Body of pancreas (tissue), 4 donors: ENCODE measurements at regions not wholly inside any gene's neighbourhood (a gene's known extent, or its start where the extent isn't known, plus 50 kb on each side); places are given as distances from the start of the nearest gene placed in this dataset.

Experiments used
- ATAC-seq: fragments of 150-250 bp; one replicate; pipeline ENCODE4 v1.9.1; 2016
- DNase-seq, 4 donors: peaks; one replicate each; pipeline ENCODE4 v3.0.0-alpha.2; 2019
- H3K27ac ChIP-seq, 4 donors: fragments of 200-600 bp; sonication (generic); 1 replicate in 3 of 4; 2 replicates in 1 of 4; pipeline versions ENCODE4 v1.5.1 to v1.6.1; 2016 to 2019; ENCODE audit warnings: mild to moderate bottlenecking in 1 of 4, mixed read lengths in 1 of 4, moderate library complexity in 1 of 4
- H3K27me3 ChIP-seq, 2 donors: fragments of 200-600 bp; sonication (generic); one replicate each; pipeline ENCODE4 v1.6.0; 2016; ENCODE audit warnings: mild to moderate bottlenecking in 1 of 2
- H3K36me3 ChIP-seq, 2 donors: fragments of 200-600 bp; sonication (generic); replicated peaks in 1 of 2; 2 replicates each; pipeline ENCODE4 v1.5.1; 2016; ENCODE audit warnings: low read depth in 2 of 2; ENCODE audit not compliant: insufficient read depth in 1 of 2
- H3K4me1 ChIP-seq: fragments of 200-600 bp; sonication (generic); one replicate; pipeline ENCODE4 v1.6.0; 2016
- H3K4me3 ChIP-seq, 2 donors: fragments of 200-600 bp; sonication (generic); 1 replicate in 1 of 2; 2 replicates in 1 of 2; pipeline ENCODE4 v1.5.1; 2016 to 2019
- H3K9me3 ChIP-seq, 3 donors: fragments of 200-600 bp; sonication (generic); 1 replicate in 2 of 3; 2 replicates in 1 of 3; pipeline ENCODE4 v1.5.1; 2016
- CTCF ChIP-seq, 7 experiments: fragments of 450-650 bp in 4 of 7; fragments of 200-600 bp in 3 of 7; sonication (generic) in 3 of 7; IDR thresholded peaks; one replicate each; pipeline ENCODE4 v1.5.1; 2016 to 2019; ENCODE audit warnings: antibody characterized with exemption in 7 of 7
- POLR2A ChIP-seq, 3 donors: fragments of 450-650 bp; IDR thresholded peaks; one replicate each; pipeline ENCODE4 v1.6.1; 2016; ENCODE audit warnings: antibody characterized with exemption in 3 of 3, mild to moderate bottlenecking in 2 of 3
- WGBS, 2 donors: methylation state at CpG; one replicate each; pipeline ENCODE4 v1.1.5; 2017; 5-methylcytosine and 5-hydroxymethylcytosine counted together
- intact Hi-C: fragments of 100-400 bp; cut with DNase I; formaldehyde crosslinking; loops from one replicate; pipeline ENCODE4 v1.15.1; 2023

- H3K36me3 ChIP-seq: no peaks in the 10 kb centered on the region
- H3K4me1 ChIP-seq: no peaks in the 10 kb centered on the region
- H3K27ac ChIP-seq: no peak overlapping the region
- TF ChIP-seq CTCF (IDR thresholded peaks at IDR 0.05) (no peak), POLR2A (IDR thresholded peaks at IDR 0.05) (no peak)
- intact Hi-C loops: no loop called here
- 83 to 85% methylated on average over 12 of the region's 12 CpGs for WGBS, 2 donors
- H3K9me3 ChIP-seq: no peaks in the 10 kb centered on the region
- no peaks in the 10 kb centered on the region for H3K27me3 ChIP-seq
- no peak for DNase-seq
- no peak for ATAC-seq
- H3K4me3 ChIP-seq: no peak overlapping the region
These were observed 141.2 kb upstream of the RNF32 start for GRCh38 chr7:156499247-156499881.

- no peak for TF ChIP-seq POLR2A (IDR thresholded peaks at IDR 0.05)
- TF ChIP-seq CTCF (IDR thresholded peaks at IDR 0.05): no peak
- Histone ChIP-seq H3K4me3 (no peak overlapping the region), H3K27me3 (no peaks in the 10 kb centered on the region), H3K36me3 (no peaks in the 10 kb centered on the region), H3K4me1 (no peaks in the 10 kb centered on the region), H3K27ac (no peak overlapping the region), H3K9me3 (no peaks in the 10 kb centered on the region)
- ATAC-seq (no peak), DNase-seq (no peak)
- intact Hi-C loops: no loop called here
- 84 to 88% methylated on average over 17 of the region's 17 CpGs for WGBS, 2 donors
These were observed 142.6 kb upstream of the RNF32 start for GRCh38 chr7:156497776-156498509.

GRCh38 chr7:156496865-156497264 lies 143.7 kb upstream of the RNF32 start:
- no peaks in the 10 kb centered on the region for H3K27me3 ChIP-seq
- no peaks in the 10 kb centered on the region for H3K9me3 ChIP-seq
- no peaks in the 10 kb centered on the region for H3K36me3 ChIP-seq
- no peak for TF ChIP-seq CTCF (IDR thresholded peaks at IDR 0.05)
- TF ChIP-seq POLR2A (IDR thresholded peaks at IDR 0.05): no peak
- no peaks in the 10 kb centered on the region for H3K4me1 ChIP-seq
- H3K27ac ChIP-seq: no peak overlapping the region
- no peak overlapping the region for H3K4me3 ChIP-seq
- WGBS, 2 donors: 71 to 85% methylated on average over 8 of the region's 8 CpGs
- intact Hi-C loops: no loop called here
- ATAC-seq (no peak), DNase-seq (no peak)

- 48 to 59% methylated on average over 8 of the region's 8 CpGs for WGBS, 2 donors
- Histone ChIP-seq H3K9me3 (no peaks in the 10 kb centered on the region), H3K4me1 (no peaks in the 10 kb centered on the region), H3K36me3 (no peaks in the 10 kb centered on the region), H3K4me3 (no peak overlapping the region), H3K27me3 (no peaks in the 10 kb centered on the region), H3K27ac (no peak overlapping the region)
- intact Hi-C loops: no loop called here
- TF ChIP-seq CTCF (IDR thresholded peaks at IDR 0.05) (no peak), POLR2A (IDR thresholded peaks at IDR 0.05) (no peak)
- DNase-seq: no peak
- ATAC-seq: no peak
These were observed 144.2 kb upstream of the RNF32 start for GRCh38 chr7:156496363-156496769.

GRCh38 chr7:156494960-156495359 lies 145.6 kb upstream of the RNF32 start:
- Histone ChIP-seq H3K27me3 (no peaks in the 10 kb centered on the region), H3K4me1 (no peaks in the 10 kb centered on the region), H3K27ac (no peak overlapping the region), H3K4me3 (no peak overlapping the region), H3K9me3 (no peaks in the 10 kb centered on the region), H3K36me3 (no peaks in the 10 kb centered on the region)
- TF ChIP-seq CTCF (IDR thresholded peaks at IDR 0.05): no peak
- no peak for TF ChIP-seq POLR2A (IDR thresholded peaks at IDR 0.05)
- DNase-seq (no peak), ATAC-seq (no peak)
- intact Hi-C loops: no loop called here
- 99 to 100% methylated on average over 1 to 5 of the region's 5 CpGs for WGBS, 2 donors
